B cell (primary cell): ENCODE measurements at regions not wholly inside any gene's neighbourhood (a gene's known extent, or its start where the extent isn't known, plus 50 kb on each side); places are given as distances from the start of the nearest gene placed in this dataset.

ENCODE experiments used
- ATAC-seq: fragments of 200-7000 bp; cut with Tn5 transposase; one replicate; pipeline ENCODE4 v1.10.0; 2021; ENCODE audit warnings: low read depth, mild to moderate bottlenecking, moderate number of reproducible peaks, moderate library complexity
- CTCF ChIA-PET: fragments of 350-600 bp; sonication (Branson Sonifier 250); formaldehyde crosslinking; loops from one replicate; lab custom pipeline; 2021; ENCODE audit warnings: antibody characterized with exemption, inconsistent platforms; lab: Charles Lee
- POLR2A ChIA-PET: fragments of 350-600 bp; sonication (Branson Sonifier 250); formaldehyde crosslinking; loops from one replicate; lab custom pipeline; 2021; ENCODE audit warnings: antibody characterized with exemption; lab: Charles Lee
- DNase-seq: peaks from one replicate; pipeline ENCODE4 v3.0.0; 2013
- H2AFZ ChIP-seq: 2 replicates; pipeline ENCODE4 v1.6.1; 2012; ENCODE audit warnings: mild to moderate bottlenecking, low read depth, low read length; ENCODE audit not compliant: insufficient read depth, poor library complexity, severe bottlenecking
- H3K27ac ChIP-seq, 2 donors: 1 replicate in 1 of 2; 2 replicates in 1 of 2; pipeline ENCODE4 v1.5.1; 2012 to 2013; ENCODE audit warnings: low read length in 2 of 2, mild to moderate bottlenecking in 2 of 2, moderate library complexity in 1 of 2
- H3K27me3 ChIP-seq, 4 experiments: fragments of 200-600 bp in 1 of 4; sonication (generic) in 1 of 4; replicated peaks in 1 of 4; 1 replicate in 2 of 4; 2 replicates in 2 of 4; pipeline versions ENCODE4 v1.6.1 to v1.7.0; 2013 to 2016; ENCODE audit warnings: low read length in 3 of 4, mild to moderate bottlenecking in 2 of 4, mixed read lengths in 1 of 4, moderate library complexity in 1 of 4; ENCODE audit not compliant: insufficient read depth in 4 of 4, control insufficient read depth in 3 of 4; ENCODE audit errors: control extremely low read depth in 1 of 4
- H3K36me3 ChIP-seq, 2 experiments: replicated peaks in 1 of 2; 1 replicate in 1 of 2; 2 replicates in 1 of 2; pipeline versions ENCODE4 v1.6.1 to v1.7.1; 2013; ENCODE audit warnings: low read length in 1 of 2; ENCODE audit not compliant: insufficient read depth in 2 of 2, control insufficient read depth in 1 of 2; ENCODE audit errors: control extremely low read depth in 1 of 2, extremely low read depth in 1 of 2
- H3K4me1 ChIP-seq, 2 donors: fragments of 200-600 bp in 1 of 2; sonication (generic) in 1 of 2; 1 replicate in 1 of 2; 2 replicates in 1 of 2; pipeline versions ENCODE4 v1.5.1 to v1.6.1; 2013 to 2017; ENCODE audit warnings: low read length in 2 of 2; ENCODE audit not compliant: control insufficient read depth in 2 of 2, insufficient read depth in 2 of 2
- H3K4me2 ChIP-seq: replicated peaks from 2 replicates; pipeline ENCODE3; 2012; ENCODE audit warnings: mild to moderate bottlenecking, low read depth, low read length; ENCODE audit not compliant: poor library complexity, severe bottlenecking
- H3K4me3 ChIP-seq, 5 experiments: fragments of 200-600 bp in 1 of 5; sonication (generic) in 1 of 5; 1 replicate in 3 of 5; 2 replicates in 2 of 5; pipeline versions ENCODE4 v1.5.1 to v1.7.0; 2011 to 2016; ENCODE audit warnings: low read length in 4 of 5, mild to moderate bottlenecking in 4 of 5, low read depth in 2 of 5, control low read depth in 1 of 5, moderate library complexity in 1 of 5; ENCODE audit not compliant: insufficient read depth in 1 of 5; ENCODE audit errors: control extremely low read depth in 1 of 5, extremely low read depth in 1 of 5
- H3K79me2 ChIP-seq: fragments of 200-600 bp; sonication (generic); one replicate; pipeline ENCODE4 v1.6.0; 2016; ENCODE audit warnings: low read length; ENCODE audit not compliant: control insufficient read depth, insufficient read depth
- H3K9ac ChIP-seq: fragments of 200-600 bp; sonication (generic); 2 replicates; pipeline ENCODE4 v1.6.1; 2017; ENCODE audit warnings: mild to moderate bottlenecking, low read length, moderate library complexity
- H3K9me3 ChIP-seq, 3 donors: one replicate each; pipeline versions ENCODE4 v1.6.1 to v1.7.1; 2013; ENCODE audit warnings: low read length in 2 of 3; ENCODE audit not compliant: control insufficient read depth in 2 of 3, insufficient read depth in 1 of 3; ENCODE audit errors: control extremely low read depth in 1 of 3
- H4K20me1 ChIP-seq: 2 replicates; pipeline ENCODE4 v1.6.0; 2012; ENCODE audit warnings: mild to moderate bottlenecking, low read length; ENCODE audit not compliant: insufficient read depth, control insufficient read depth, poor library complexity, severe bottlenecking
- H3K27ac Mint-ChIP-seq: one replicate; pipeline ENCODE4 v1.8.0; 2021; ENCODE audit warnings: mixed read lengths
- H3K27me3 Mint-ChIP-seq: one replicate; pipeline ENCODE4 v1.8.0; 2021; ENCODE audit warnings: mixed read lengths
- H3K4me1 Mint-ChIP-seq: one replicate; pipeline ENCODE4 v1.8.0; 2021; ENCODE audit warnings: mixed read lengths
- H3K4me3 Mint-ChIP-seq: one replicate; pipeline ENCODE4 v1.8.0; 2021; ENCODE audit warnings: mixed read lengths
- H3K9me3 Mint-ChIP-seq: one replicate; pipeline ENCODE4 v1.8.0; 2022; ENCODE audit warnings: mixed read lengths; ENCODE audit not compliant: insufficient read depth
- EZH2 ChIP-seq: IDR thresholded peaks from 2 replicates; pipeline ENCODE4 v1.6.1; 2012; ENCODE audit warnings: borderline replicate concordance, low read depth, mild to moderate bottlenecking, moderate library complexity, low read length; ENCODE audit not compliant: insufficient read depth, poor library complexity, severe bottlenecking
- WGBS: methylation state at CpG from one replicate; pipeline ENCODE4 v1.1.5; 2013; ENCODE audit warnings: missing lambda C conversion rate; ENCODE audit not compliant: insufficient coverage; 5-methylcytosine and 5-hydroxymethylcytosine counted together
- intact Hi-C: fragments of 100-400 bp; cut with micrococcal nuclease; formaldehyde crosslinking; loops from one replicate; pipeline ENCODE4 v1.10.0; 2022
- TF ChIP-seq, protein P1 (sequence below): fragments of 200-600 bp; IDR thresholded peaks from one replicate; pipeline ENCODE4 v1.8.0; 2022; ENCODE audit warnings: antibody characterized with exemption, mild to moderate bottlenecking

DNA sequence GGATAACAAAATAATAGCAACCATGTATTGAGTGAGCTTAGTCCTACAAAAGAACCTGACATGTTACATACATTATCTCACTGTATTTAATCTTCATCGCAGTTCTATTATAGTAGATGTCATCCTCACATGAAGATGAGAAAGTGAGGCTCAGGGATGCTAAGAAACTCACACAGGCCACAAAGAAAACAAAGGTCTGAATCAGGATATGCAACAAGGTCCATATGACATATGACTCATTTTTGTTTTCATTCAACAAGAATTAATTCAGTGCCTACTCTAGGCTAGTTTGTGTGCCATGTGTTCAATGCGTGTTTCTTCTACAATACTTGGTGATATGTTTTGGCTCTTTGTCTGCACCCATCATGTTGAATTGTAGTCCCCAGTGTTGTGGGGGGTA, 219.7 kb upstream of the EPHA4 start:
- DNase-seq = no peak
- Histone ChIP-seq H3K4me2 (no peak overlapping the region), H3K36me3 (no peaks in the 10 kb centered on the region), H3K27me3 (no peaks in the 10 kb centered on the region), H2AFZ (no peak overlapping the region), H3K4me1 (no peaks in the 10 kb centered on the region), H3K9me3 (no peaks in the 10 kb centered on the region), H3K9ac (no peak overlapping the region), H3K79me2 (no peaks in the 10 kb centered on the region), H3K4me3 (no peak overlapping the region), H4K20me1 (no peaks in the 10 kb centered on the region), H3K27ac (no peak overlapping the region)
- POLR2A ChIA-PET = no interaction called here
- H3K9me3 Mint-ChIP-seq = no peaks in the 10 kb centered on the region
- no peaks in the 10 kb centered on the region for H3K27me3 Mint-ChIP-seq
- intact Hi-C loops = no loop called here
- CTCF ChIA-PET = no interaction called here
- H3K4me3 Mint-ChIP-seq = no peak overlapping the region
- ATAC-seq = no peak
- H3K4me1 Mint-ChIP-seq = no peaks in the 10 kb centered on the region
- no peak for TF ChIP-seq EZH2
- TF ChIP-seq, protein P1, sequence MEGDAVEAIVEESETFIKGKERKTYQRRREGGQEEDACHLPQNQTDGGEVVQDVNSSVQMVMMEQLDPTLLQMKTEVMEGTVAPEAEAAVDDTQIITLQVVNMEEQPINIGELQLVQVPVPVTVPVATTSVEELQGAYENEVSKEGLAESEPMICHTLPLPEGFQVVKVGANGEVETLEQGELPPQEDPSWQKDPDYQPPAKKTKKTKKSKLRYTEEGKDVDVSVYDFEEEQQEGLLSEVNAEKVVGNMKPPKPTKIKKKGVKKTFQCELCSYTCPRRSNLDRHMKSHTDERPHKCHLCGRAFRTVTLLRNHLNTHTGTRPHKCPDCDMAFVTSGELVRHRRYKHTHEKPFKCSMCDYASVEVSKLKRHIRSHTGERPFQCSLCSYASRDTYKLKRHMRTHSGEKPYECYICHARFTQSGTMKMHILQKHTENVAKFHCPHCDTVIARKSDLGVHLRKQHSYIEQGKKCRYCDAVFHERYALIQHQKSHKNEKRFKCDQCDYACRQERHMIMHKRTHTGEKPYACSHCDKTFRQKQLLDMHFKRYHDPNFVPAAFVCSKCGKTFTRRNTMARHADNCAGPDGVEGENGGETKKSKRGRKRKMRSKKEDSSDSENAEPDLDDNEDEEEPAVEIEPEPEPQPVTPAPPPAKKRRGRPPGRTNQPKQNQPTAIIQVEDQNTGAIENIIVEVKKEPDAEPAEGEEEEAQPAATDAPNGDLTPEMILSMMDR = no peak
- WGBS = no CpG with 5 or more reads among the region's 2 CpGs
- no peak overlapping the region for H3K27ac Mint-ChIP-seq

DNA sequence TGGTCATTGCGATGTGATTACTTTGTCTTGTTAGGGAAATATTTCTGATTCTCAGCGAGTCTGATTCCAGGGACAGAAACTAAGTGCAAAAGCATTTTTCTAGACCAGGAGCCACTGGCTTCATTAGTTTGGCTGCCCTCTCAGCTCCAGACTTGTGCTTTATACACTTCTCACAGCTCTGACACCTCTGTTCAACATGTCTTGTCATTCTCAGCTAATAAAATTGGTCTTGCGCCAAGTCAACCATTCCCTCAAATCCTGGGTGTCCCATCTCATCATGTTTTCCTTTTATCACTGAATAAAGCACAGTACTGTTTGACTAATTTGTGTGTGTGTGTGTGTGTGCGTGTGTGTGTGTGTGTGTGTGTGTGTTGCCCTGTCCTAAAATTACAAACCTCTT, 215.5 kb upstream of the EPHA4 start:
- no peak for ATAC-seq
- Histone ChIP-seq H3K4me2 (no peak overlapping the region), H3K9me3 (no peaks in the 10 kb centered on the region), H3K36me3 (no peaks in the 10 kb centered on the region), H3K9ac (no peak overlapping the region), H4K20me1 (no peaks in the 10 kb centered on the region), H3K27ac (no peak overlapping the region), H3K79me2 (no peaks in the 10 kb centered on the region), H3K27me3 (no peaks in the 10 kb centered on the region), H3K4me3 (no peak overlapping the region), H3K4me1 (no peaks in the 10 kb centered on the region), H2AFZ (no peak overlapping the region)
- Mint-ChIP-seq H3K4me3 (no peak overlapping the region), H3K4me1 (no peaks in the 10 kb centered on the region), H3K27me3 (peaks cover 4% of the 10 kb centered on the region), H3K27ac (no peak overlapping the region), H3K9me3 (peaks cover 2% of the 10 kb centered on the region)
- WGBS = 100% methylated on average over 1 of the region's 4 CpGs
- intact Hi-C loops = no loop called here
- no peak for DNase-seq
- ChIA-PET POLR2A (no interaction called here), CTCF (no interaction called here)
- no peak for TF ChIP-seq EZH2
- TF ChIP-seq, protein P1 = no peak
